Right lobe of liver (tissue), 6 donors: ENCODE measurements at regions not wholly inside any gene's neighbourhood (a gene's known extent, or its start where the extent isn't known, plus 50 kb on each side); places are given as distances from the start of the nearest gene placed in this dataset.
A peak's percentile ranks its signal among the peaks of the same experiment; 100 is the strongest.

ENCODE experiments used
- ATAC-seq, 4 donors: fragments of 200-7000 bp; cut with Tn5 transposase; one replicate each; pipeline ENCODE4 v1.9.1; 2020; ENCODE audit warnings: mild to moderate bottlenecking in 4 of 4, moderate library complexity in 4 of 4
- DNase-seq, 3 donors: peaks; one replicate each; pipeline ENCODE4 v3.0.0-alpha.2; 2020
- H3K27ac ChIP-seq, 3 donors: fragments of 200-600 bp; one replicate each; pipeline ENCODE4 v1.8.0; 2022
- H3K27me3 ChIP-seq, 2 donors: fragments of 200-600 bp; one replicate each; pipeline ENCODE4 v1.8.0; 2022
- H3K36me3 ChIP-seq, 4 donors: fragments of 200-600 bp; sonication (generic) in 1 of 4; one replicate each; pipeline versions ENCODE4 v1.5.1 to v1.8.0; 2017 to 2022; ENCODE audit warnings: control low read depth in 1 of 4
- H3K4me1 ChIP-seq, 4 donors: fragments of 200-600 bp; sonication (generic) in 1 of 4; one replicate each; pipeline versions ENCODE4 v1.5.1 to v1.8.0; 2017 to 2022; ENCODE audit warnings: control low read depth in 1 of 4
- H3K4me3 ChIP-seq, 3 donors: fragments of 200-600 bp; one replicate each; pipeline ENCODE4 v1.8.0; 2022
- H3K9me3 ChIP-seq, 4 donors: fragments of 200-600 bp; sonication (generic) in 1 of 4; one replicate each; pipeline versions ENCODE4 v1.5.1 to v1.8.0; 2017 to 2022; ENCODE audit warnings: control low read depth in 1 of 4
- CTCF ChIP-seq, 4 donors: fragments of 200-600 bp in 3 of 4; fragments of 450-650 bp in 1 of 4; IDR thresholded peaks; one replicate each; pipeline versions ENCODE4 v1.5.1 to v1.8.0; 2016 to 2022; ENCODE audit warnings: antibody characterized with exemption in 4 of 4, mild to moderate bottlenecking in 2 of 4
- POLR2A ChIP-seq: fragments of 450-650 bp; IDR thresholded peaks from one replicate; pipeline ENCODE4 v1.6.1; 2017; ENCODE audit warnings: antibody characterized with exemption, mild to moderate bottlenecking
- WGBS: methylation state at CpG from one replicate; pipeline ENCODE4 v1.1.6; 2018; ENCODE audit warnings: low coverage, low lambda C conversion rate; ENCODE audit not compliant: insufficient coverage; ENCODE audit errors: missing lambda C conversion rate; 5-methylcytosine and 5-hydroxymethylcytosine counted together
- intact Hi-C, 2 donors: fragments of 100-400 bp; cut with DNase I; formaldehyde crosslinking; loops; one replicate each; pipeline versions ENCODE4 v1.11.2 to v1.14.1; 2022
- donor health status: DM: no; HTN: yes; CAD: no.
- donor health status: DM: no; HTN: no; CAD: no.
- donor health status: DM: no; HTN: no; CAD: no.
- donor health status: DM: no; HTN: yes; CAD: no.
- donor health status: DM: no; HTN: yes; CAD: no.

GRCh38 chr14:38116895-38117294 lies 90.8 kb upstream of the SSTR1 start:
- H3K4me1 ChIP-seq = no peaks in the 10 kb centered on the region
- TF ChIP-seq CTCF (IDR thresholded peaks at IDR 0.05) (no peak), POLR2A (no peak)
- H3K4me3 ChIP-seq = no peak overlapping the region
- H3K36me3 ChIP-seq = no peaks in the 10 kb centered on the region
- no peaks in the 10 kb centered on the region for H3K9me3 ChIP-seq
- H3K27ac ChIP-seq = no peak overlapping the region
- no peak for DNase-seq
- ATAC-seq = no peak
- H3K27me3 ChIP-seq = no peaks in the 10 kb centered on the region
- intact Hi-C loops = no loop called here

- Histone ChIP-seq H3K9me3 (no peaks in the 10 kb centered on the region), H3K27me3 (no peaks in the 10 kb centered on the region), H3K4me3 (no peak overlapping the region), H3K4me1 (no peaks in the 10 kb centered on the region), H3K27ac (no peak overlapping the region), H3K36me3 (no peaks in the 10 kb centered on the region)
- DNase-seq (no peak), ATAC-seq (no peak)
- WGBS = 71% methylated on average over 2 of the region's 2 CpGs
- TF ChIP-seq POLR2A (no peak), CTCF (IDR thresholded peaks at IDR 0.05) (no peak)
- intact Hi-C loops = no loop called here
Measured at GRCh38 chr14:38120109-38120508, 87.6 kb upstream of the SSTR1 start.

- Histone ChIP-seq H3K9me3 (no peaks in the 10 kb centered on the region), H3K36me3 (no peaks in the 10 kb centered on the region), H3K4me1 (no peaks in the 10 kb centered on the region), H3K27me3 (no peaks in the 10 kb centered on the region), H3K4me3 (no peak overlapping the region), H3K27ac (no peak overlapping the region)
- DNase-seq (no peak), ATAC-seq (no peak)
- 33% methylated on average over 4 of the region's 4 CpGs for WGBS
- no peak for TF ChIP-seq POLR2A
- no peak for TF ChIP-seq CTCF (IDR thresholded peaks at IDR 0.05)
- intact Hi-C loops = no loop called here
Measured at GRCh38 chr14:38121320-38122020, 86.2 kb upstream of the SSTR1 start.

GRCh38 chr14:38122241-38122640 lies 85.5 kb upstream of the SSTR1 start:
- H3K36me3 ChIP-seq = no peaks in the 10 kb centered on the region
- ATAC-seq (no peak), DNase-seq (no peak)
- H3K27me3 ChIP-seq = no peaks in the 10 kb centered on the region
- WGBS = 63% methylated on average over 5 of the region's 5 CpGs
- H3K4me1 ChIP-seq = no peaks in the 10 kb centered on the region
- H3K4me3 ChIP-seq = no peak overlapping the region
- H3K27ac ChIP-seq = no peak overlapping the region
- no peaks in the 10 kb centered on the region for H3K9me3 ChIP-seq
- TF ChIP-seq POLR2A (no peak), CTCF (IDR thresholded peaks at IDR 0.05) (no peak)
- intact Hi-C loops = no loop called here

GRCh38 chr14:38124506-38124905 lies 83.2 kb upstream of the SSTR1 start:
- ATAC-seq (peak in 2 of 4 donors; percentile 18 to 25), DNase-seq (no peak)
- no peak overlapping the region for H3K27ac ChIP-seq
- WGBS = 24% methylated on average over 3 of the region's 3 CpGs
- H3K27me3 ChIP-seq = no peaks in the 10 kb centered on the region
- TF ChIP-seq CTCF (IDR thresholded peaks at IDR 0.05) (no peak), POLR2A (no peak)
- intact Hi-C loops = no loop called here
- no peaks in the 10 kb centered on the region for H3K9me3 ChIP-seq
- H3K4me1 ChIP-seq = no peaks in the 10 kb centered on the region
- no peaks in the 10 kb centered on the region for H3K36me3 ChIP-seq
- no peak overlapping the region for H3K4me3 ChIP-seq
